ENCODE measurements at regions not wholly inside any gene's neighbourhood (a gene's known extent, or its start where the extent isn't known, plus 50 kb on each side); places are given as distances from the start of the nearest gene placed in this dataset.

DNA sequence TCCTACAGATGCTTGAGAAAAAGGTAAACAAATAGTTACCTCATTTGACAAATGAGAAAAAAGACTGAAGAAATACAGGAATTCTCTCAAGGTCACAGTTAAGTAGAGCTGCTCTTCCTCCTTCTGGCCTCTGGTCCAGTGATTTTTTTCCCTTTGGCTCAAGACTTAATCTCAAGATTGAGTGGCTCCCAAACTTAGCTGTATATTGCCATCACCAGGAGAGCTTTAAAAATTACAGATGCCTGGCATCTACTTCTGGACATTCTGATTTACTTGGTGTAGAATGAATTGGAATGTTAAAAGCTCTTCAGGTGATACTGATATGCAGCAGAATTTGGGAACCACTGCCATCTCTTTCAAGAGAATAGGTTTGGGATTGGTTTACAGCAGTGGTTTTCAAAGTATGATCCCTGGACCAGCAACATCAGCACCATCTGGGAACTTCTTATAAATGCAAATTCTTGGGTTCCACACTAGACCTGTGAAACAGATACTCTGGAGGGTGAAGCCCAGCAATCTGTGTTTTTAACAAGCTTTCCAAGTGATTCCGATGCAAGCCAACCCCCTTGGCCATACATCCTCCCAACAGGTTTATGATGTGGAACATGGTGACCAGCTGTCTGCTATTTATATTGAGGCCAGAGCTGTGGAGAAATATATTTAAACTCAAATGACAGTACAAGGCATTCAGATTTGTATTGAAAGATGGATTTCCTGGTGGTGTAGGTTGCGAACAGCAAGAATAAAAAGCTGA, 333.0 kb upstream of the RARB start:
- Mint-ChIP-seq H3K27me3 (ENCODE audit: insufficient read depth, unreplicated experiment) (peaks cover 3% of the 10 kb centered on the region), H3K27ac (ENCODE audit: unreplicated experiment) (no peak overlapping the region), H3K36me3 (ENCODE audit: insufficient read depth, unreplicated experiment) (no peaks in the 10 kb centered on the region), H3K9me3 (ENCODE audit: unreplicated experiment) (no peaks in the 10 kb centered on the region), H3K4me3 (ENCODE audit: unreplicated experiment) (no peak overlapping the region), H3K4me1 (ENCODE audit: low read depth, unreplicated experiment) (no peaks in the 10 kb centered on the region)
- H3K4me1 ChIP-seq = no peaks in the 10 kb centered on the region
- BruUV-seq (replicated peaks) = no TSS peak
- no peaks in the 10 kb centered on the region for H3K36me3 ChIP-seq (ENCODE audit: control insufficient read depth, insufficient read depth, low read length)
- intact Hi-C loops (cut with micrococcal nuclease; ENCODE audit: unreplicated experiment) = no loop called here
- CTCF ChIA-PET = no interaction called here
- H3K9me3 ChIP-seq = no peaks in the 10 kb centered on the region
- H3K27me3 ChIP-seq (replicated peaks; ENCODE audit: control insufficient read depth, insufficient read depth, low read length) = no peaks in the 10 kb centered on the region
- DNase-seq = no peak
- no peak overlapping the region for H3K4me3 ChIP-seq (ENCODE audit: low read depth, low read length)
- TF ChIP-seq, protein P1, sequence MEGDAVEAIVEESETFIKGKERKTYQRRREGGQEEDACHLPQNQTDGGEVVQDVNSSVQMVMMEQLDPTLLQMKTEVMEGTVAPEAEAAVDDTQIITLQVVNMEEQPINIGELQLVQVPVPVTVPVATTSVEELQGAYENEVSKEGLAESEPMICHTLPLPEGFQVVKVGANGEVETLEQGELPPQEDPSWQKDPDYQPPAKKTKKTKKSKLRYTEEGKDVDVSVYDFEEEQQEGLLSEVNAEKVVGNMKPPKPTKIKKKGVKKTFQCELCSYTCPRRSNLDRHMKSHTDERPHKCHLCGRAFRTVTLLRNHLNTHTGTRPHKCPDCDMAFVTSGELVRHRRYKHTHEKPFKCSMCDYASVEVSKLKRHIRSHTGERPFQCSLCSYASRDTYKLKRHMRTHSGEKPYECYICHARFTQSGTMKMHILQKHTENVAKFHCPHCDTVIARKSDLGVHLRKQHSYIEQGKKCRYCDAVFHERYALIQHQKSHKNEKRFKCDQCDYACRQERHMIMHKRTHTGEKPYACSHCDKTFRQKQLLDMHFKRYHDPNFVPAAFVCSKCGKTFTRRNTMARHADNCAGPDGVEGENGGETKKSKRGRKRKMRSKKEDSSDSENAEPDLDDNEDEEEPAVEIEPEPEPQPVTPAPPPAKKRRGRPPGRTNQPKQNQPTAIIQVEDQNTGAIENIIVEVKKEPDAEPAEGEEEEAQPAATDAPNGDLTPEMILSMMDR (IDR thresholded peaks at IDR 0.05; ENCODE audit: insufficient read depth in 1 of 2, low read depth in 1 of 2, low read length in 1 of 2, severe bottlenecking in 1 of 2, unreplicated experiment in 1 of 2) = no peak
- POLR2A ChIA-PET = no interaction called here

- no peaks in the 10 kb centered on the region for H3K9me3 Mint-ChIP-seq (ENCODE audit: unreplicated experiment)
- Histone ChIP-seq H3K36me3 (ENCODE audit: control insufficient read depth, insufficient read depth, low read length) (no peaks in the 10 kb centered on the region), H3K4me1 (no peaks in the 10 kb centered on the region), H3K27me3 (replicated peaks; ENCODE audit: control insufficient read depth, insufficient read depth, low read length) (no peaks in the 10 kb centered on the region), H3K9me3 (no peaks in the 10 kb centered on the region), H3K4me3 (ENCODE audit: low read depth, low read length) (no peak overlapping the region)
- no peak overlapping the region for H3K27ac Mint-ChIP-seq (ENCODE audit: unreplicated experiment)
- no peaks in the 10 kb centered on the region for H3K36me3 Mint-ChIP-seq (ENCODE audit: insufficient read depth, unreplicated experiment)
- ChIA-PET CTCF (no interaction called here), POLR2A (no interaction called here)
- TF ChIP-seq, protein P1 (IDR thresholded peaks at IDR 0.05; ENCODE audit: insufficient read depth in 1 of 2, low read depth in 1 of 2, low read length in 1 of 2, severe bottlenecking in 1 of 2, unreplicated experiment in 1 of 2) = no peak
- DNase-seq = no peak
- no peak overlapping the region for H3K4me3 Mint-ChIP-seq (ENCODE audit: unreplicated experiment)
- intact Hi-C loops (cut with micrococcal nuclease; ENCODE audit: unreplicated experiment) = no loop called here
- no peaks in the 10 kb centered on the region for H3K27me3 Mint-ChIP-seq (ENCODE audit: insufficient read depth, unreplicated experiment)
- no peaks in the 10 kb centered on the region for H3K4me1 Mint-ChIP-seq (ENCODE audit: low read depth, unreplicated experiment)
- no TSS peak for BruUV-seq (replicated peaks)
These were observed 331.5 kb upstream of the RARB start for GRCh38 chr3:25096536-25096935.

DNA sequence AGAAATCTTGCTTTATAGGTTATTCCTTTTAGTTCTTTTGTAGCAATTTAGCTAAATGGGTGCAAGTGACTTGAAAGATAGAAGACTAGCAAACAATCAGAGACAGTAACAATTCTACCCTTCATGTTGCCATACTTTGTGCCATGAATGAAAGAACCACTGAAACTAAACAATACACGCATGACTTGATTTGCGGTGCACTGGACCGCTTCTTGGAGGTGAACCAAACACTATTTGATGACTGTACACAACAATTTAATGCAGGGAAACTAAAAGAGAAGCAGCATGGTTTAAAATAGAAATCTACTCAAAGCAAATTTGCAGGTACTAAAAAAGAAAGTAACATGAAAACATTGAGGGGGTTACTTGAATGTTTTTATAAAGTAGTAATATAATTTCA, 331.0 kb upstream of the RARB start:
- Histone ChIP-seq H3K36me3 (ENCODE audit: control insufficient read depth, insufficient read depth, low read length) (no peaks in the 10 kb centered on the region), H3K4me3 (ENCODE audit: low read depth, low read length) (no peak overlapping the region), H3K4me1 (no peaks in the 10 kb centered on the region), H3K9me3 (no peaks in the 10 kb centered on the region), H3K27me3 (replicated peaks; ENCODE audit: control insufficient read depth, insufficient read depth, low read length) (no peaks in the 10 kb centered on the region)
- TF ChIP-seq, protein P1 (IDR thresholded peaks at IDR 0.05; ENCODE audit: insufficient read depth in 1 of 2, low read depth in 1 of 2, low read length in 1 of 2, severe bottlenecking in 1 of 2, unreplicated experiment in 1 of 2) = no peak
- ChIA-PET POLR2A (no interaction called here), CTCF (no interaction called here)
- H3K27ac Mint-ChIP-seq (ENCODE audit: unreplicated experiment) = no peak overlapping the region
- no peaks in the 10 kb centered on the region for H3K27me3 Mint-ChIP-seq (ENCODE audit: insufficient read depth, unreplicated experiment)
- BruUV-seq (replicated peaks) = no TSS peak
- no peaks in the 10 kb centered on the region for H3K4me1 Mint-ChIP-seq (ENCODE audit: low read depth, unreplicated experiment)
- no peak overlapping the region for H3K4me3 Mint-ChIP-seq (ENCODE audit: unreplicated experiment)
- H3K9me3 Mint-ChIP-seq (ENCODE audit: unreplicated experiment) = no peaks in the 10 kb centered on the region
- intact Hi-C loops (cut with micrococcal nuclease; ENCODE audit: unreplicated experiment) = no loop called here
- DNase-seq = no peak
- H3K36me3 Mint-ChIP-seq (ENCODE audit: insufficient read depth, unreplicated experiment) = no peaks in the 10 kb centered on the region

All from Caco-2 (cell line).